ENCODE measurements at regions not wholly inside any gene's neighbourhood (a gene's known extent, or its start where the extent isn't known, plus 50 kb on each side); places are given as distances from the start of the nearest gene placed in this dataset.

DNA sequence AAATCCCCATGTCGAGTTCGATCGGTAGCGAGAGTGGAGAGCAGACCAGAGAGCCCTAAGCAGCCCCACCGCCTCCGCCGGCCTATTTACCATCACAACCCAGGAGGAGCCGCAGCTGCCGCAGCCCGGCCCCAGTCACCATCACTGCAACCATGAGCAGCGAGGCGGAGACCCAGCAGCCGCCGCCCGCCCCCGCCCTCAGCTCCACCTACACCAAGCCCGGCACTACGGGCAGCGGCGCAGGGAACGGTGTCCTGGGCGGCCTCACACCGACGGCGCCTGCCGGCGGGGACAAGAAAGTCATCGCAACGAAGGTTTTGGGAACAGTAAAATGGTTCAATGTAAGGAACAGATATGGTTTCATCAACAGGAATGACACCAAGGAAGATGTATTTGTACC is 89.5 kb upstream of the TPM1 start:
- intact Hi-C loops (cut with DNase I; ENCODE audit: low total_unique reads): no loop called here
- Histone ChIP-seq H3K27me3 (peaks cover 0 to 15% (median 0%) of the 10 kb centered on the region in 3 donors), H3K4me1 (peaks cover 0 to 3% (median 0%) of the 10 kb centered on the region in 4 donors), H3K9me3 (no peaks in the 10 kb centered on the region), H3K27ac (no peak overlapping the region), H3K4me3 (no peak overlapping the region), H3K36me3 (no peaks in the 10 kb centered on the region)
- DNase-seq: no peak
- 33 to 51% (median 35%) methylated on average over 18 to 29 of the region's 29 CpGs for WGBS, 5 donors
- no peak for TF ChIP-seq EP300 (IDR thresholded peaks at IDR 0.05)

DNA sequence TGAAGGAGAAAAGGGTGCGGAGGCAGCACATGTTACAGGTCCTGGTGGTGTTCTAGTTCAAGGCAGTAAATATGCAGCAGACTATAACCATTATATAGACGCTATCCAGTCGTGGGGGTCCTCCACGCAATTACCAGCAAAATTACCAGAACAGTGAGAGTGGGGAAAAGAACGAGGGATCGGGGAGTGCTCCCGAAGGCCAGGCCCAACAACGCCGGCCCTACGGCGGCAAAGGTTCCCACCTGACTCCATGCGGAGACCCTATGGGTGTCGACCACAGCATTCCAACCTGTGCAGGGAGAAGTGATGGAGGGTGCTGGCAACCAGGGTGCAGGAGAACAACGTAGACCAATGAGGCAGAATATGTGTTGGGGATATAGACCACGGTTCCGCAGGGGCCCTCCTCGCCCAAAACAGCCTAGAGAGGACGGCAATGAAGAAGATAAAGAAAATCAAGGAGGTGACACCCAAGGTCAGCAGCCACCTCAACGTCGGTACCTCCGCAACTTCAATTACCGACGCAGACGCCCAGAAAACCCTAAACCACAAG is 89.0 kb upstream of the TPM1 start:
- no peaks in the 10 kb centered on the region for H3K36me3 ChIP-seq
- DNase-seq: no peak
- WGBS, 5 donors: 88 to 97% (median 96%) methylated on average over 24 of the region's 24 CpGs

DNA sequence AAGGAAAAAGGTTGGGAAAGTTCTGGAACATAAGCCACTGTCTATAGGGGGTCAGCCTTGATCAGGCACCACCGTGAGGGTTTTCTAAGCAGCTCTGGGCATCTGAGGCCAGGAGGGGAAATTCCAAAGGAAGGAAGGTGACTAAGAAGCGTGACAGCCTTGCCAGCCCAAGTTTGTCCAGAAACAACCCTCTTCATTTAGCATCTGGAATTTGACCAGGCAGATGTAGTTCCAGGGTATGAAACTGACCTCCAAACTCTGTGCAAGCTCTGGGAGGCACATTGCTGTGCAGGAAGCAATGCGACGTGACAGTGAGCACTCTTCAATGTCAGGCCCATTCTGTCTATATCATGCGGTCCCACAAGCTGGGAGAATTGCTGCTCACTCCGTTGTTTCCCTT is 85.4 kb upstream of the TPM1 start:
- TF ChIP-seq POLR2A (IDR thresholded peaks at IDR 0.05): no peak
- no peak for TF ChIP-seq EP300 (IDR thresholded peaks at IDR 0.05)
- TF ChIP-seq, protein P1, sequence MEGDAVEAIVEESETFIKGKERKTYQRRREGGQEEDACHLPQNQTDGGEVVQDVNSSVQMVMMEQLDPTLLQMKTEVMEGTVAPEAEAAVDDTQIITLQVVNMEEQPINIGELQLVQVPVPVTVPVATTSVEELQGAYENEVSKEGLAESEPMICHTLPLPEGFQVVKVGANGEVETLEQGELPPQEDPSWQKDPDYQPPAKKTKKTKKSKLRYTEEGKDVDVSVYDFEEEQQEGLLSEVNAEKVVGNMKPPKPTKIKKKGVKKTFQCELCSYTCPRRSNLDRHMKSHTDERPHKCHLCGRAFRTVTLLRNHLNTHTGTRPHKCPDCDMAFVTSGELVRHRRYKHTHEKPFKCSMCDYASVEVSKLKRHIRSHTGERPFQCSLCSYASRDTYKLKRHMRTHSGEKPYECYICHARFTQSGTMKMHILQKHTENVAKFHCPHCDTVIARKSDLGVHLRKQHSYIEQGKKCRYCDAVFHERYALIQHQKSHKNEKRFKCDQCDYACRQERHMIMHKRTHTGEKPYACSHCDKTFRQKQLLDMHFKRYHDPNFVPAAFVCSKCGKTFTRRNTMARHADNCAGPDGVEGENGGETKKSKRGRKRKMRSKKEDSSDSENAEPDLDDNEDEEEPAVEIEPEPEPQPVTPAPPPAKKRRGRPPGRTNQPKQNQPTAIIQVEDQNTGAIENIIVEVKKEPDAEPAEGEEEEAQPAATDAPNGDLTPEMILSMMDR (IDR thresholded peaks at IDR 0.05): no peak
- no peak for TF ChIP-seq POLR2AphosphoS5 (IDR thresholded peaks at IDR 0.05)
- WGBS, 5 donors: 81 to 91% (median 83%) methylated on average over 6 of the region's 6 CpGs
- Histone ChIP-seq H3K36me3 (no peaks in the 10 kb centered on the region), H3K27me3 (peaks cover 0 to 15% (median 0%) of the 10 kb centered on the region in 3 donors), H3K4me1 (peaks cover 0 to 16% (median 5%) of the 10 kb centered on the region in 4 donors), H3K4me3 (no peak overlapping the region), H3K9me3 (no peaks in the 10 kb centered on the region), H3K27ac (no peak overlapping the region)
- no peak for DNase-seq
- intact Hi-C loops (cut with DNase I; ENCODE audit: low total_unique reads): no loop called here

More for the DNA sequence above, 89.0 kb upstream of the TPM1 start:
- intact Hi-C loops (cut with DNase I; ENCODE audit: low total_unique reads): no loop called here
- Histone ChIP-seq H3K4me3 (no peak overlapping the region), H3K9me3 (no peaks in the 10 kb centered on the region), H3K27ac (no peak overlapping the region), H3K4me1 (peaks cover 0 to 8% (median 3%) of the 10 kb centered on the region in 4 donors), H3K27me3 (peaks cover 0 to 15% (median 0%) of the 10 kb centered on the region in 3 donors)
- no peak for TF ChIP-seq POLR2A (IDR thresholded peaks at IDR 0.05)
- TF ChIP-seq POLR2AphosphoS5 (IDR thresholded peaks at IDR 0.05): no peak
- TF ChIP-seq EP300 (IDR thresholded peaks at IDR 0.05): no peak
- TF ChIP-seq, protein P1 (IDR thresholded peaks at IDR 0.05): no peak

- Histone ChIP-seq H3K4me3 (no peak overlapping the region), H3K27me3 (no peaks in the 10 kb centered on the region), H3K9me3 (no peaks in the 10 kb centered on the region), H3K36me3 (no peaks in the 10 kb centered on the region), H3K27ac (peak overlapping the region in 2 of 5 donors; percentile 25 to 32), H3K4me1 (peaks cover 0 to 16% (median 5%) of the 10 kb centered on the region in 4 donors)
- intact Hi-C loops (cut with DNase I; ENCODE audit: low total_unique reads): no loop called here
- DNase-seq: peak in 1 of 2 donors; percentile 63
- 65 to 74% (median 71%) methylated on average over 7 of the region's 7 CpGs for WGBS, 5 donors
- TF ChIP-seq EP300 (IDR thresholded peaks at IDR 0.05) (no peak), POLR2AphosphoS5 (IDR thresholded peaks at IDR 0.05) (peak in 2 of 3 donors; percentile 17 to 41)
These were observed 83.8 kb upstream of the TPM1 start for GRCh38 chr15:62958528-62959363.

- no peak for TF ChIP-seq EP300 (IDR thresholded peaks at IDR 0.05)
- TF ChIP-seq, protein P1 (IDR thresholded peaks at IDR 0.05): no peak
- no peak for TF ChIP-seq POLR2A (IDR thresholded peaks at IDR 0.05)
- no peak for TF ChIP-seq POLR2AphosphoS5 (IDR thresholded peaks at IDR 0.05)
- no peak overlapping the region for H3K27ac ChIP-seq
- no peaks in the 10 kb centered on the region for H3K9me3 ChIP-seq
- WGBS, 5 donors: 73 to 86% (median 78%) methylated on average over 9 of the region's 9 CpGs
- intact Hi-C loops (cut with DNase I; ENCODE audit: low total_unique reads): no loop called here
- peaks cover 0 to 16% (median 5%) of the 10 kb centered on the region in 4 donors for H3K4me1 ChIP-seq
- H3K36me3 ChIP-seq: no peaks in the 10 kb centered on the region
- DNase-seq: no peak
- no peaks in the 10 kb centered on the region for H3K27me3 ChIP-seq
- no peak overlapping the region for H3K4me3 ChIP-seq
These were observed 81.4 kb upstream of the TPM1 start for GRCh38 chr15:62961134-62961533.
